22Rv1 (cell line): ENCODE measurements at regions not wholly inside any gene's neighbourhood (a gene's known extent, or its start where the extent isn't known, plus 50 kb on each side); places are given as distances from the start of the nearest gene placed in this dataset.

Experiments used
- CTCF ChIP-seq: fragments of 450-650 bp; IDR thresholded peaks from 2 replicates; pipeline ENCODE4 v1.5.1; 2017; ENCODE audit warnings: mild to moderate bottlenecking
- ZFX ChIP-seq: fragments of 450-650 bp; IDR thresholded peaks from 2 replicates; pipeline ENCODE4 v1.6.1; 2017; ENCODE audit warnings: antibody characterized with exemption, borderline replicate concordance

- TF ChIP-seq CTCF: no peak
- TF ChIP-seq ZFX: no peak
Observed at GRCh38 chrX:140090800-140091124, 125.4 kb upstream of the CXorf66 start.
